GM12878 (cell line): ENCODE measurements at regions not wholly inside any gene's neighbourhood (a gene's known extent, or its start where the extent isn't known, plus 50 kb on each side); places are given as distances from the start of the nearest gene placed in this dataset.
A peak's percentile ranks its signal among the peaks of the same experiment; 100 is the strongest.
"Not testable (repeated sequence)": the region's sequence is repeated elsewhere in the genome, so short reads cannot be mapped to it uniquely, and the experiment has no call there.

Source experiments
- ATAC-seq: fragments of 200-7000 bp; cut with Tn5 transposase; 3 replicates; pipeline ENCODE4 v1.9.1; 2020; ENCODE audit warnings: mild to moderate bottlenecking, moderate library complexity
- BruUV-seq: library from RNA; stranded (reverse); fragments of 400-500 nt; replicated peaks from 2 replicates; lab custom pipeline; 2021; lab: Mats Ljungman, UMichigan
- CTCF ChIA-PET: fragments of 300-600 bp; sonication (Branson Sonifier 250); formaldehyde crosslinking; extraction: SDS; loops from one replicate; lab custom pipeline; 2021; ENCODE audit warnings: inconsistent platforms; lab: Yijun Ruan, JAX
- POLR2A ChIA-PET: fragments of 350-600 bp; formaldehyde crosslinking; extraction: SDS; loops from one replicate; lab custom pipeline; 2021; ENCODE audit warnings: inconsistent platforms; lab: Charles Lee
- RAD21 ChIA-PET: fragments of 300-600 bp; sonication (Branson Sonifier 250); formaldehyde crosslinking; loops from one replicate; lab custom pipeline; 2023; ENCODE audit warnings: antibody characterized with exemption; ENCODE audit not compliant: unreplicated experiment; lab: Charles Lee
- SMC1A ChIA-PET: fragments of 300-600 bp; sonication (Branson Sonifier 250); formaldehyde crosslinking; loops from one replicate; lab custom pipeline; 2023; ENCODE audit not compliant: unreplicated experiment, uncharacterized antibody; lab: Charles Lee
- DNase-seq: peaks from one replicate; pipeline ENCODE4 v3.0.0-alpha.2; 2011; ENCODE audit warnings: low read depth, low spot score
- FAIRE-seq: peaks from 3 replicates; lab custom pipeline; 2011; peaks lifted over from hg19 to GRCh38; lab: Jason Lieb, UNC
- H2AFZ ChIP-seq: 2 replicates; pipeline ENCODE4 v1.6.0; 2011; ENCODE audit warnings: low read depth, low read length, control low read depth; ENCODE audit not compliant: control insufficient read depth
- H3K27ac ChIP-seq: 2 replicates; pipeline ENCODE4 v1.5.1; 2011; ENCODE audit warnings: control low read depth; ENCODE audit not compliant: control insufficient read depth, insufficient read depth
- H3K27me3 ChIP-seq, 2 experiments: replicated peaks in 1 of 2; 2 replicates each; pipeline versions ENCODE4 v1.6.0 to v1.6.1; 2011; ENCODE audit warnings: low read length in 1 of 2; ENCODE audit not compliant: control insufficient read depth in 2 of 2, insufficient read depth in 2 of 2
- H3K36me3 ChIP-seq, 2 experiments: 2 replicates each; pipeline ENCODE4 v1.5.1; 2011; ENCODE audit warnings: low read length in 1 of 2; ENCODE audit not compliant: control insufficient read depth in 2 of 2, insufficient read depth in 2 of 2
- H3K4me1 ChIP-seq: 2 replicates; pipeline ENCODE4 v1.6.1; 2011; ENCODE audit warnings: mild to moderate bottlenecking, low read length, moderate library complexity, mixed read lengths; ENCODE audit not compliant: control insufficient read depth, insufficient read depth
- H3K4me2 ChIP-seq: 2 replicates; pipeline ENCODE4 v1.6.0; 2011; ENCODE audit warnings: control low read depth; ENCODE audit not compliant: control insufficient read depth, insufficient read depth
- H3K4me3 ChIP-seq: fragments of 200-600 bp; sonication (generic); 2 replicates; pipeline ENCODE4 v1.5.1; 2016
- H3K79me2 ChIP-seq: 2 replicates; pipeline ENCODE4 v1.6.0; 2011; ENCODE audit warnings: low read length; ENCODE audit not compliant: control insufficient read depth, insufficient read depth
- H3K9ac ChIP-seq: 2 replicates; pipeline ENCODE4 v1.8.0; 2011; ENCODE audit warnings: low read length, control low read depth, mixed read lengths; ENCODE audit not compliant: control insufficient read depth, insufficient read depth
- H3K9me3 ChIP-seq: replicated peaks from 3 replicates; pipeline ENCODE4 v1.5.1; 2011; ENCODE audit warnings: mild to moderate bottlenecking, low read length; ENCODE audit not compliant: control insufficient read depth, insufficient read depth
- H4K20me1 ChIP-seq: 2 replicates; pipeline ENCODE4 v1.6.0; 2011; ENCODE audit not compliant: control insufficient read depth, insufficient read depth
- CTCF ChIP-seq, 3 experiments: IDR thresholded peaks in 2 of 3; conservative IDR thresholded peaks in 1 of 3; 2 replicates each; pipeline ENCODE4 v1.5.1; 2011; ENCODE audit warnings: low read depth in 3 of 3, low read length in 3 of 3, mild to moderate bottlenecking in 3 of 3, control low read depth in 2 of 3, moderate library complexity in 2 of 3, inconsistent platforms in 1 of 3, mixed read lengths in 1 of 3; ENCODE audit not compliant: control insufficient read depth in 2 of 3, insufficient read depth in 1 of 3; ENCODE audit errors: extremely low read depth in 1 of 3
- WGBS: methylation state at CpG from one replicate; pipeline ENCODE4 v1.1.6; 2016; ENCODE audit warnings: low lambda C conversion rate; ENCODE audit not compliant: insufficient replicate concordance, insufficient coverage; ENCODE audit errors: missing lambda C conversion rate; 5-methylcytosine and 5-hydroxymethylcytosine counted together
- in situ Hi-C: fragments of 300-500 bp; cut with MboI; formaldehyde crosslinking; loops from 9 replicates; pipeline ENCODE4 v1.14.3; 2018; ENCODE audit warnings: mixed read lengths
- intact Hi-C: fragments of 100-400 bp; cut with micrococcal nuclease; formaldehyde crosslinking; loops from one replicate; pipeline ENCODE4 v1.14.2; 2022; ENCODE audit not compliant: unreplicated experiment

- H3K27ac ChIP-seq, H3K27me3 ChIP-seq, RAD21 ChIA-PET, BruUV-seq, H3K79me2 ChIP-seq, CTCF ChIA-PET, H3K9ac ChIP-seq, H3K4me2 ChIP-seq, H3K9me3 ChIP-seq, H4K20me1 ChIP-seq, FAIRE-seq, intact Hi-C loops, H2AFZ ChIP-seq, POLR2A ChIA-PET, H3K4me3 ChIP-seq, H3K36me3 ChIP-seq, H3K4me1 ChIP-seq, SMC1A ChIA-PET, DNase-seq: not testable (repeated sequence)
- peak in 1 of 3 experiments; percentile 18; a peak in 2 of 6 replicates for TF ChIP-seq CTCF (IDR thresholded peaks at IDR 0.05 in 2 of 3, conservative IDR thresholded peaks at IDR 0.05 in 1 of 3; ENCODE audit: control insufficient read depth in 2 of 3, extremely low read depth in 1 of 3, insufficient read depth in 1 of 3, low read depth in 3 of 3, low read length in 3 of 3)
- in situ Hi-C loops = loop anchor here (25.0 kb wide), 1 partner anchor 418 kb away; no protein-coding TSS in a partner anchor
- peak; percentile 54; the same call in 2 of the 3 replicates for ATAC-seq
- WGBS = 53% methylated on average over 1 of the region's 1 CpG
Measured at GRCh38 chr15:84119351-84119750, 116.2 kb upstream of the GOLGA6L4 start.

GRCh38 chr15:84120903-84121302 is 114.7 kb upstream of the GOLGA6L4 start:
- H3K9ac ChIP-seq, H3K27ac ChIP-seq, H3K36me3 ChIP-seq, H3K4me1 ChIP-seq, intact Hi-C loops, H3K9me3 ChIP-seq, BruUV-seq, H4K20me1 ChIP-seq, H3K27me3 ChIP-seq, H2AFZ ChIP-seq, H3K79me2 ChIP-seq, DNase-seq, POLR2A ChIA-PET, RAD21 ChIA-PET, ATAC-seq, SMC1A ChIA-PET, H3K4me2 ChIP-seq, FAIRE-seq, H3K4me3 ChIP-seq: not testable (repeated sequence)
- in situ Hi-C loops = loop anchor here (25.0 kb wide), 1 partner anchor 416 kb away; no protein-coding TSS in a partner anchor
- WGBS = 67% methylated on average over 4 of the region's 4 CpGs
- CTCF ChIA-PET = interaction anchor here (1.0 kb wide), 1 partner anchor 22 kb away, joined by 5 read pairs; no protein-coding TSS in a partner anchor

DNA sequence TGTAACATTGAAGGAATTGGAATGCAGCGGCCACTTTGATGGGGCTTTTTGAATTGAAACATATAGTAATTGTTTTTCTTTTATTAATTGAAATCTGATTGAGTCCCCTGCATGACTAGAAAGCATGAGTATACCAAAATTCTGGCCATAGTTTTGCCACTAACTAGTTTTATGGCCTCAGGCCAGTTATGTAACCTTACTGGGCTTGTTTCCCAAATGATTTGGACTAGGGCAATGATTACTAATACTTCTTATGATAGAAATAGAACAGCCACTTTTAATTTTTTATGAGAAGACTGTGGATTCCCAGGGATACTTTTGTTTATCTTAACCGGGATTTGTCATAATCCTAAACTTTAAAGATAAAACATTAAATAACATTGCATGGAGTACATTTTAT is 106.9 kb upstream of the GOLGA6L4 start:
- H2AFZ ChIP-seq, RAD21 ChIA-PET, H3K27me3 ChIP-seq, ATAC-seq, POLR2A ChIA-PET, H4K20me1 ChIP-seq, SMC1A ChIA-PET, H3K27ac ChIP-seq, intact Hi-C loops, H3K79me2 ChIP-seq, H3K36me3 ChIP-seq, H3K4me3 ChIP-seq, DNase-seq, H3K9ac ChIP-seq, BruUV-seq, H3K4me1 ChIP-seq, CTCF ChIA-PET, FAIRE-seq, H3K9me3 ChIP-seq, H3K4me2 ChIP-seq, in situ Hi-C loops: not testable (repeated sequence)
- 65% methylated on average over 2 of the region's 2 CpGs for WGBS
